ENCODE measurements at regions not wholly inside any gene's neighbourhood (a gene's known extent, or its start where the extent isn't known, plus 50 kb on each side); places are given as distances from the start of the nearest gene placed in this dataset.

DNA sequence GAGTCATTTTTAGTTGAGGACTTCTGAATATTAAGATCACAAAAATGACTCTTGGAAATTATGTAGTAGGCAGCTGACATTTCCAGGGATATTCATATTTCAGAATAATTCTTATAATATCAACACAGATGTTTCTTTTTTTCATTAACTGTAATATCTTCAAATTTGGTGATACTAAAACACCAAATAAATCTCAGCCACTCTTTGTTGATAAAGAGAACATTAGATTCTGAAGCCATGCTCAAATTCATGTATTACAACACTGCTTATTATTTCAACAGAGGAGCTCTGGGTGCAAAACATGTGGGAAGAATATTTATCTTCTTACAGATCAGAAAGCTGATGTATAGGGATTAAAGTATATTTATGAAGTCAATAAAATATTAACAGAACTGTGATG is 355.4 kb downstream of the CRPPA start:
- DNase-seq (ENCODE audit: low read depth in 2 of 3, low spot score in 2 of 3): no peak

DNA sequence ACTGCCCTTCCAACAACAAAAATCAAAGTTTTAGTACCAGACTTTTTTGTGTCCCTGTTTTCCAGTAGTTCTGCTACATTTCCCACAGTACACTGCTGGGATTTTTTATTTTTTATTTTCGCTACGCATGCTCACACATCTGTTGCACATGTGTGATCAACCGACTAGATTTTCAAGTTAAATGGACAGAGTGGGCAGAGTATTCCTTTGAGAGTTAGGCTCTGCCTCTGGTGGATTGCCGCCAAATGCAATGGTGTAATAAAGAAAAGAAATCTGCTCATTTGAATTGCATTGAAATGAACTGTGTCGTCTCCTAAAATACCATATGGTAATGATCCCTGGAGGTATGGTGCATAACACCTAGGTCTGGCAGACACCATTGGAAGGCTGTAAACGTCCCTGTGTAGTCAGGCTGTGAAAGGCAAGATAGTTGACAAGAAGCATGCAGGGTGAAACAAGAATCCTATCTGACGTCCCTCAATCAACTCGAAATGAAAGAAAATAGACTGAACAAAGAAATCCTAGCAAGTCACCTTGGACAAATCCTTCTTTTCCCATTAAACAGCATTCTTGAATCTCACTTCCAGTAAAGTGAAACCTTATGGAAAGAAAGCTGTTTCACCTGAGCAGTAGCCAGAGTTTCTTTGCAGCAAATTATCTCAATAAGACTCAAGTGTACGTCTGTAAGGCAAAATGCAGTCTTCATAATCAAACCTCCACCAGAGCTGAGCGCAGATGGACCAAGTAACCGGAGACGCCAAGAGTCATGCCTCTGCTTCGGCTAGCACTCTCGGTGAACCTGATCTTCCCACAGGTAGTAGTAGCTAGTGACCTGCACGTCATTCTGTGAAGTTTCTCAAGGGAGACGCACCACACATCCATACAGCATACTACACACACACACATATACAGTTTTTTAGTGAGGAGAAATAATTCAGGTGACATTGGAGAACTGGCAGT is 357.3 kb downstream of the CRPPA start:
- DNase-seq (ENCODE audit: low read depth in 2 of 3, low spot score in 2 of 3): no peak

DNA sequence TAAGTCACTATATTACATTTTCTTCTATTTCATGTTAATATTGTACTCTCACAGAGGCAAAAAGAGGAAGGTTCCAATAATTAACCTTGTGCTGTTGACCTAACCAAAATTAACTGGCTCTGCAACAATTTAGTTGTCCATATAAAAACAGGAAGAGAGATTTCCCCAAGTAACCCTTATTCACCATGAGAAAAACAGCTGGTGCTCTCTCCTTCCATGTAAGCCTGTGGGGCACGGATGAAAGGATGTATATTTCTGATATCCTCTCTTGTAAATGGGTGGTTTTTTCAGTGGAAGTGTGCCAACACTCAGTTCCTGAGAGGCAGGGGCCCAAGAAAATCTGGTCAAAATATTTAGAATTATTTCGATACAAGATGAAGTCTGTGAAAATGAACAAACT is 358.1 kb downstream of the CRPPA start:
- peak in 1 of 3 donors; percentile 61 for DNase-seq (ENCODE audit: low read depth in 2 of 3, low spot score in 2 of 3)

DNA sequence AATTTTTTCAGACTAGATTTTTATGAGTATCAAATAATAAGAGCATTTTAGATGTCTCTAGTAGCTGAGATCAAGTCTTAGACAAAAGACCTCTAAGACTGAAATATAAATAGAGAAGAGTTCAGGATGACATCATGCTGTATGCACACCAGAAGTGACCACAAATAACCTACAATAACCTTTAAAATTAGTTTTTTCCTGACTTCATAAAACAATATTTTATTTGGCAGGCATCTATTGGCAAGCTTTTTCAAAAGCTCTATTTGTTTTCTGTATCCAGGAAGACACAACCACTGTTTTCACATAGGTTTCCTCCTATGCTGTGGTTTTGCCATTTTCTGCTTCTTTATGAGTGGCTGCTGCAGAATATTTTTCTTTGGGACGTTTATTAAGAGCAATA is 359.1 kb downstream of the CRPPA start:
- peak in 2 of 3 donors; percentile 59 to 87 for DNase-seq (ENCODE audit: low read depth in 2 of 3, low spot score in 2 of 3)

DNA sequence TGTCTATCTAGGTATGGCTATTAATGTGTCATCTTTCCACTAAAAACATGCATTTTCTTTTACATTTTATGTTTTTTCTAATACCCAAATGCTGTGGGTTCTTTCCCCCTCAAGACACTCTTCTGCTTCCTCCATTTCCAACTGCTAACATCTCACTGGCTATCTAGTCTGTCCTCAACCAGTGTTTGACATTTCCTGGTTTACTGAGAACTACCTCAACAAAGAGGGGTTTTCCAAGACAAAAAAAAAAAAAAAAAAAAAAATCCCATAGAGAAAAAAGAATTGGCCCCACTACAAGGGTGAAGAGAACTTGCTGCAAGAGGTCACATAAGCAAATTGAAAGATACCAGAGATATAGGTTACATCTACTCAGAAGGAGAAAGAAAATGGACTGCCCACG is 359.7 kb downstream of the CRPPA start:
- peak in 1 of 3 donors; percentile 16 for DNase-seq (ENCODE audit: low read depth in 2 of 3, low spot score in 2 of 3)

DNA sequence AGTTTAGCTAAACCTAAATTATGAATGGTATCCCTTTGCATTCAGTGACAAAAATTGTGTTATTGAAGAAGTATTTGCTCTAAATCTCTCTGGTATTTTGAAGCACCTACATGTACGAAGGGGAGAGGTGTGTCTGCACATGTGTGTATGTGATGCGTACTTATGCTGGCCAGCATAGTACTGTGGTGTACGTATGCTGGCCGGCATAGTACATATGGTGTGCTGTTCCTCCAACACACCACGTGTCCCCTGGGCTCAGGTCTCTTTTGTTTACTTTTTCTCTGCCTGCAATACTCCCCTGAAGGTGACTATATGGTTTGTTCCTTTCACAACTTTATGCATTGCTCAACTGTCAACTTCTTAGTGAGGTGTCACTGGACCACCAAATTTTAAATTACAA is 360.3 kb downstream of the CRPPA start:
- no peak for DNase-seq (ENCODE audit: low read depth in 2 of 3, low spot score in 2 of 3)

DNA sequence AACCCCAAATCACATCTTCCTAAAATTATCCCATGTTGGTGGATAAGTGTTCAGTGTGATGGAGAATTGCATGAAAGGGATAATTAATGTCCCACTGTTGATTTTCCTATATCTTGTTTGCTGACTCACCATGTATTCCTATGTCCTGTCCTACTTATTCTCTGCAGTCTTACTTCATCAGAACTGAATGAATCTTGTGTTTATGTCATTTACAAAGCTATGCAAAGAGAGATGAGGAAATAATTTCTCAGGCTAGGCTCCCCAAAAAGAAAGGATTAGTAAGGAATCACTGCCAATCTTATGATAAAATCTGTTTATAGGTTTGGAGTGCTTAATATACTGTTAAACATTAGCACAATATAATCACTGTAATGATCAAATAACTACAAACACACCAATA is 360.8 kb downstream of the CRPPA start:
- no peak for DNase-seq (ENCODE audit: low read depth in 2 of 3, low spot score in 2 of 3)

DNA sequence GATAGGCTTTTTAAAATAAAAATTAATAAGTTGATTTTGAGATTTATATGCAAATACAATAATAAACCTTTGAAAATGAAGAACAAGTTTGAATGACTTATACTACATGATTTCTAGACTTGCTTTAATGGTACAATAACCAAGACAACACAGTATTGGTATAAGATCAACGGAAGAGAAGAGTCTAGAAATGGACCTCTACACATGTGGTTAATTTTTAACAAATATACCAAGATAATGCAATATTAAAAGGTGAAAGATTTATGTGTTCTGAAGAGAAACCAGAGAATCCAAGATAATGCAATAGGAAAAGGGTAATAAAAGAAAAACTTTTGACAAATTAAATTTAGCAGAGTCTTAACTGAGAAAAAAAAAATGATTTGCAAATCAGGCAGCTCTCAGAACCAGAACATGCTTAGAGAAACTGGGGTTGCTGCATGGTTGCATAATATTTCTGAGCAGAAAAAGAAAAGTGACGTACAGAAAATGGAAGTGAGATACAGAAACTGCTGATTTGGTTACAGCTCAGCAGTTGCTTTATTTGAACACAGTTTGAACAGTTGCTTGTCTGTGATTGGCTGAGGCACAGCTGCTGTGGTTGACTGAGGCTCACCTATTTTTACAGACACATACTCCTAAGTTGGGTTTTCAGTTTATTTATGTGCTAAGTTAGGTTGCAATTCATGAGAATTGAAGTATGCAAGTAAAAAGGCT is 365.9 kb downstream of the CRPPA start:
- DNase-seq (ENCODE audit: low read depth in 2 of 3, low spot score in 2 of 3): no peak

DNA sequence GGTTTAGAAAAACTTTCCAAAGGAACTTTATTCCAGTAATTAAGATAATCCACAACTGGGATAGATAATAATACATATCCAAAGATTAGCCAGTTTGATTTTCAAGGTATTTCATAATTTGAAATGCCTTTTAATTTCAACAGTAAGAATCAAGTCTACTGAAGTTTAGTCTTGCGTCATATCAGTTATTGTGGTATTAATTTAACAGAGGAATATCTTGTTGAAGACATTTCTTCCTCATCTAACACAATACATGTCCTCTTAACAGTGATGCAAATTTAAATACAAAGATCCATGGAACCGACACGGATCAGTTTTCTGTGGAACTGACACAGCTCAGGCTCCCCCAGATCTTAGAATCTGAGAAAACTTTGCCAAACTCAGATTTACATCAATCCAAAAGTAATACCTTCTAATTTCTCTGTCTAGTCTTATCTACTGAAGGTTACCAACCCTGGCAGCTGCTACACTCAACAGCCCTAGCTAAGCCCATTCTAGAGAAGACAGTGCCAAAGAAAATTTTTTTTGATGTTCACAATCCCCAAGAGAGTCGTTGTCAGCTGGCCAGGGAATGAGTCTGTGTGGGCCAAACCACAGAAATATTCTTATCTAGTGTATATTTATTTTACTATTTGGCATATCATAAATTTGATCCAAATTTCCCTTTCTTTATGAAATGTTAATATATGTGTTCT is 365.2 kb upstream of the MEOX2 start:
- no peak for DNase-seq (ENCODE audit: low read depth in 2 of 3, low spot score in 2 of 3)

DNA sequence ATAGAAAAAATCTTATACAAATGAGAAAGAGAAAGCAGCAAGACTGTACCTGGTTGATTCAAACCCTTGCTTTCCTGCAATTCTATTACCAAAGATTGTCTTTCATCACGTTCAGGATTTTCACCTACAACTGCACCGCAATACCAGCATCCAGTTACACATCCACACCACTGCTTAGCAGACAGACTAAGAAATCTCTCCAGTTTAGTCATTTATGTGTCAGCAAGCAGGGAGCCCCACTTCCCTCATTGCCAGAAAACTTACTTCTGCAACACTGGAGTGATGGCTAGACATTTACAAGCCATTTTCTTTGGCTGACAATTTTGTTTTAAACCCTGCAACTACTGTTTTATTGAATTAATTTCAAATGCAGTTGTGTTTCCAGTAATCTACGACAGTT is 359.6 kb upstream of the MEOX2 start:
- DNase-seq (ENCODE audit: low read depth in 2 of 3, low spot score in 2 of 3): no peak

DNA sequence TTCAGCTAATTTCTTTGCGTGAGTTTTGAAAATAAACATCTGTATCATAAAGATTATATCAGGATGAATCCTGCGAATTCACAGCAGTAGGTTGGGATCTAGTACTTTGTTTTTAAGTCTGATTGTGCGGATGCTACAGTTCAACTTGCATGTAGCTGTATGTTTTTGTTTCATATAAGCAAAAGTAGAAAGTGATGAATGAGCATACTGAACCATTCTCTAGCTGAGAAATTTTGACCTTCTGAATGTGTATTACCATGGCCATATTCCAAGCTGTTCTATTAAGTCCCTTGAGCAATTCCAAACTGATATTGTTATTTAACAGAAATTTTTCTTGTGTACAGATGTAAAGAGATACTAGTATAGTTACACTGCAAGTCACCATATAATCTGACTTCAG is 358.8 kb upstream of the MEOX2 start:
- no peak for DNase-seq (ENCODE audit: low read depth in 2 of 3, low spot score in 2 of 3)

DNA sequence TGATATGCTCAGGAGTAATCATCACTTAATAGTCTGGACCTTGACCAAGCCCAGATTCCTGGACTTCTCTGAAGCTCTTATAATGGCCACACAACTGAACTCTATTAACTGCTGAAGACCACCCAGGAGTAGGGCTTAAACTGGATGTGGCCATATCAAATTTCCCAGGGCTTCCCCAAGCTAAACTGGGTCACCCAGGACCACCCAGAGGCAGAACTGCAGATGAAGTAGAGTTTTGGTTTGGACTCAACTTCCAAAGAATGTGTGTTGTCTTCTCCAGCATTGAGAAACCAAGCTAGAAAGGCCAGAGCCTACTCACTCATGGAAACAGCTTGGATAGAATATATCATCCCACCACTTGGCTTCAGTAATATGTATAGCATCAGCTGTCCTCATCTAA is 358.2 kb upstream of the MEOX2 start:
- no peak for DNase-seq (ENCODE audit: low read depth in 2 of 3, low spot score in 2 of 3)

DNA sequence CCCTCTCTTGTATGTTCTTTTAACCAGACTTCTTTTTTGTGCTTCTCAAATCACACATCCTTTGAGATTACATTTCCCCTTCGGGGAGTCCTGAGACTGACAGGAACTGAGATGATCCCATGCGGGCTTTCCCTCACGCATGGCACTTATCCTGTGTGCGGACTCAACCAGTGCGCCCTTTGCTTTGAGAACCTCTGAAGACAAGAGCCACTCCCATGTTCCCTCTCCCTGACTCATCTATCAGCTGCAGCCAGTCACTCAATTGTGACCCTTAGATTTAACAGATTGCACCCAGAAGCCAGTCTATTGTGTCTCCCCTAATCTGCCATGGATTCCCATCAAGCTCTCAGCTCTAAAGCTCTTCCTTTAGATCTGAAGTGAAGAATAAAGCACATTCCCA is 353.9 kb upstream of the MEOX2 start:
- DNase-seq (ENCODE audit: low read depth in 2 of 3, low spot score in 2 of 3): no peak

DNA sequence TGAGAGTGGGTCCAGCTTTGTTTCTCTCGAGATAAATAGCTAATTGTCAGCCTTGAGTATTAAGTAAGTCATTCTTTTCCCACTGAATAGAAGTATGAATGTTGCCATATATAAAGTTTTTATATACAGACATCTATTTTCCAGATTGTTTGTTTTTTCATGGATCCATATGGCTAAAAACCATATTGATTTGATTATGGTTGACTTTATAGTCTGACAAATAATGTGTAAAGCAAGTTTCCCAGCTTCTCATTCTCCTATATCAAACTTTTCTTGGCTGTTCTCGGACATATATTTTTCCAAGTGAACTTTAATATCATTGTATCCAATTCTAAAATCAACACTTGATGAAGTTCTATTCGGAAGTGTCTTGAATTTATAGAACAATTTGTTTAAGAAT is 352.4 kb upstream of the MEOX2 start:
- no peak for DNase-seq (ENCODE audit: low read depth in 2 of 3, low spot score in 2 of 3)

DNA sequence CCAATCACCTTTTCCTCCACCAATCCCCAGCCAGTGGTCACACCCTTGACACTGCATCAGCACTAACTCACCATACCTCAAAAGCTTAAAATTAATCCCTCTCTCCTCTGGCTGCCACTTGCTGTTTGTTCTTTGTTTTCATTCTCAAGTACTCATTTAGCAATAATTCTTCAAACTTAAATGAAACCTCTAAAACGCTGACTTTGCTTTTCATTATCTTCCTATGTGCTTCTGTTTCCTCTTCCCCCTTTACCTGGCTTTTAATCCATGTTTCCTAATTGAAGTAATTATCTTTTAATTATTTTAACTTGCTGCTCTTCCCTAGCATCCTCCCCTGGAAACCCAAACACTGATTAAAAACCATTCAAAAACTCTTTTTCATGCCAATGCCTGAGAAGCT is 348.9 kb upstream of the MEOX2 start:
- no peak for DNase-seq (ENCODE audit: low read depth in 2 of 3, low spot score in 2 of 3)

DNA sequence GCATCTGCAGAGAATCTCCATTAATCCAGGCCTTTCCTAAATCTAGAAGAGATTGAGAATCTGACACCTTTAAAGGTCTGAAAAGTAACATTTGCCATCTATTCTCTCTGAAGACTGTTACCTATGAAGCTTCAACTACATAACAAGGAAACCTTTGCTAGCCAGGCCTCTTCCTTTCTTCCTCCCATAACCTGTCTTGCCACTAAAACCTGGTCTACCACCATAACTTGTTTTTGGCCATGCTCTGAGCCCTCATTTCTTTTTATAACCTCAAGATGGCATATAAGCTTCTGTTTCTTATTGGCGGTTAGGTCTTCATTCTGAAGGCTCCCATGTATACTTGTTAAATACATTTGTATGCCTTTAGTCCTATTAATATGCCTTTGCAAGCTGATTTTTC is 348.4 kb upstream of the MEOX2 start:
- DNase-seq (ENCODE audit: low read depth in 2 of 3, low spot score in 2 of 3): no peak

DNA sequence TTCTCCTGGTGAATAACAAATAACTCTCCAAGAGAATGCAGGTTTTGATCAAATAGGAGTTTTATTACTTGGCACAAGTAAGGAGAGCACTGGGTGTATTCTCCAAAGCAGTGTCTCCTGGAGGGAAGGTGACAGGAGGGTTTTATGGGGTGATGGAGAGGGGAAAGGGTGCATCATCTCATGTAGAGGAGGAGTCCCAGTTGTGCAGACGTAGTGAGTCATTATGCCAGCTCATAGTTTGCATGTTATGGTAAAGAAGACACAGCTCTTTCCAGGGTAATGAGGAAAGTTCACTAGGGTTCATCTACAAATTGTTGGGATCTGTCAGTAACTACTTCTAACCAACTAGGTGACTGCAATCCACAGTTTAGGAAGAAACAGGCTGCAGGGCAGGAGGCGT is 347.9 kb upstream of the MEOX2 start:
- no peak for DNase-seq (ENCODE audit: low read depth in 2 of 3, low spot score in 2 of 3)

DNA sequence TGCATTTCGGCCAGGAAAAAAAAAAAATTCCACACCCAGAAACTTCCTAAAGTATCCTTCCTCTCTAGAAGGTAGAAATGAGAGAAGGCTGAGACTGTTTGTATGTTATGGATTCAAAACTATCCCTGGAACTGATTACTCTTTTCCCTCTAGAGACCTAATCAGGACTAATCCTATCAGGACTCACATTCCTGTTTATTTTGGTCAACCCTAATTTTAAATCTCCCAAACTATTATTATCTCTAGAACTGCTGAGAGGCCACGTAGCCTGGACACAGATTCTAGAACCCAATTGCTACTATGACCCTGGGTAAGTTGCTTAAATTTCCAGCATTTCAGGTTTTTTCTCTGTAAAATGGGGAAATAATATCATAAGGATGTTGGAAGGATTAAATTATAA is 346.8 kb upstream of the MEOX2 start:
- DNase-seq (ENCODE audit: low read depth in 2 of 3, low spot score in 2 of 3): no peak

DNA sequence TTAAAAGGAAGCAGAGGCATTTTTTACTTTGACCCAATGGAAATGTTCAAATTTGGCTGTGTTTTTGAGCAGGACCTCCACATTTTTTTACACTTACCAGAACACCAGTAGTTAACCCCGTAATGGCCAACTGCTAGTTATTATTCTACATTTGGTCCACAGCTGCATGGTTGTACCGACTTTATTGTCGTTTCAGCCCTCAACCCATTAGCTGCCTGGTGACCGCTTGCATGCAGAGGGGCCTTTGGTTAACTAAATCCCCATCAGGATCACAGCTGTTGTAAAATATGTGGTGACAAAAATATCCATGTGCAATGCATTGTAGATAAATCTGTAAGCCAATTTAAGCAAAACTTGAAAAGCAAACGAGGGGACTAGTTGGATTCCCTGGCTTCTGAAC is 342.2 kb upstream of the MEOX2 start:
- DNase-seq (ENCODE audit: low read depth in 2 of 3, low spot score in 2 of 3): no peak

DNA sequence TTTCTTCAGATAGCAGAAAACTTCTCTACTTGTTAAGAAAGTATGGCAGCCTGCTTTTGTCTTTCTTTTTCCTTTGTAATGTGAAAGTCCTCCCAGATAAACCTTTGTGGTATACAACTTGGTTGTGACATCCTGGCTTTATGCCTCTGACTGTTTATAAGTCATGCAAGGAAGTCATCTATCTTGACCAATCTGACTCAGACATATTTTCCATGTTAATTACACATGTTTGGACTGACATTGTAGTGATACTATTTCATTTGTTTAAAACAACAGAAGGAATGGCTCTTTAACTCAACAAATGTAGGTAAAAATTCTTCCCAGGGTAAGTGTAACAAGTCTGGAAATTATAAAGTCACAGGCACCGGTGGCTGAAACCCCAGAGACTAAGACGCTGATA is 341.6 kb upstream of the MEOX2 start:
- no peak for DNase-seq (ENCODE audit: low read depth in 2 of 3, low spot score in 2 of 3)

DNA sequence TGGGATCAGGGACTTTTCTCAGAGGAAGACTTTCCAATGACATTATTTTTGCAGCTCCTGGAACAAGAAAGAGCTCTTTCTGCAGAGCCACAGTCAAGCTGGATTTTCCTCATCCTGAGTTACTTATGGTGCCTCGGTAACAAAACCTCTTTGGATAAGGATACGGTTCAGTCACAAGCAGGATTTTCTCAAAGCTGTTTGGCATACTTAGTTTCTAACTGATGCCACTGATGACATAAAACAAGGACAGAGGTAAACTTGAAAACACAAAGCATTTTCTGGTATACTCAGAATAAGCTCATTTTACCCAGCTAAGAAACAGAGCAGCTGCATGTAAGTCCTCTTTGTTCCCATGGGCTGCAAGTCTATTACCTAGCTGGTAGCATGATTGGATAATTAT is 340.9 kb upstream of the MEOX2 start:
- no peak for DNase-seq (ENCODE audit: low read depth in 2 of 3, low spot score in 2 of 3)
